ENCODE measurements at regions not wholly inside any gene's neighbourhood (a gene's known extent, or its start where the extent isn't known, plus 50 kb on each side); places are given as distances from the start of the nearest gene placed in this dataset.

DNA sequence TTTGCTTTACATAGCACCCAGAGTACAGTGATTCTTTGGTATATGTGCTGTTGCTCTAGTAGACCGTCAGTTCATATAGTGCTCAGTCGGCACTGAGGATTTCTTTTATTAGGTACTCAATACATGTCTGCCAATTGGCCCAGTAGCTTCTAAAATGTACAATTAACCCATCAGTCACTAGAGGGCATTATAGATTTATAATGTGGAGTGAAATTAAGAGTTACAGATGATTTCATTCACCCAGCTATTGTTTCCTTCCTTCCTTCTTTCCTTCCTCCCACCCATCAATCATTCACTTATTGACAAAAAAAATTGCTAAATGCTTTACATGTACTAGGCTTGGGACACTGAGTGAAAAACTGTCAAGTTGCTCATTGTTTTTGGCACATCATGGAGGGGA is 263.6 kb upstream of the USP24 start:
- intact Hi-C loops (cut with micrococcal nuclease), result no loop called here
- ATAC-seq (peak; percentile 14), DNase-seq (no peak)

DNA sequence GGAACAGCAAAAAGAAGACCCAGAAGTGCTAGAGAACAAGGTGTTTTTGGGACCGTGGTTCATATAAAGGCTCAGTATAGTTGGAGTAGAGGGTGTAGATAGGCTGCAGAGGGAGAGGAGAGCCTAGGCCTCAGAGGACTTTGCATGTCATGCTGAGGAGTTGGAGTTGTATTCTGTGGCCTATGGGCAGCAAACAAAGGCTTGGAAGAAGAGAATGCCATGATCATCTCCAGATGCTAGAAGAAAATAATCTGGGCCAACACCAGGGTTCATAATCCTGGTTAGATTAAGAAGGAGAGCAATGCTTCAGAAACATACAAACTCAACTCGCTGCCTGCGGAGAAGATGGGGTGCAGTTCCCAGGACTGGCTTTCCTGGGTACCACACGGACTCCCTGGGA is 262.8 kb upstream of the USP24 start:
- ATAC-seq (no peak), DNase-seq (no peak)
- intact Hi-C loops (cut with micrococcal nuclease), result no loop called here

DNA sequence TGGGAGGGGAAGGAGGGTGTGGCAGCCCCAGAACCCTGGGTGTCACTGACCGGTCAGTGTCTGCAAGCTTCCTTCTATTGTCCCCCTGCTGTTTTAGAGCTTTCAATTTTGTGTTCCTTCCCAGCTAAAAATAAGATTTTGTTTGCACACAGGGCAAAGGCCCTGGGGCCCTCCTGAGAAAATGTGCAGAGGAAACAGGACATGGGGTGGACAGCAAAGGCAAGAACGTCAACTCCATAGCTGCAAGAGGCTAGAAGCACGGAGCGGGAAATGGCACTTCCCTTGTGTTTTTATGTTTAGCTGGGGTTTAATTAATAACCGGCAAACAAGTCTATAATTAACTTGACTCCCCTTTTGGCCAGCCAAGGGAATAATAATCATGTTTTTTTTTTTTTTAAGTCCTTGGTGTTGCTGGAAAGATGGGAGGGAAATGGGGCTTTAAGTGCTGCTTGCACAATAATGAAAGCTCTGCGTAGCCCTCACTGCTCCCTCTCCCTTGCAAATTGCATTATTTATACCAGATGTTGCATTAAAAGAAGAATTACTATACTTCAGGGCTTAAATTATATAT is 261.4 kb upstream of the USP24 start:
- DNase-seq (no peak), ATAC-seq (no peak)
- intact Hi-C loops (cut with micrococcal nuclease), result no loop called here

DNA sequence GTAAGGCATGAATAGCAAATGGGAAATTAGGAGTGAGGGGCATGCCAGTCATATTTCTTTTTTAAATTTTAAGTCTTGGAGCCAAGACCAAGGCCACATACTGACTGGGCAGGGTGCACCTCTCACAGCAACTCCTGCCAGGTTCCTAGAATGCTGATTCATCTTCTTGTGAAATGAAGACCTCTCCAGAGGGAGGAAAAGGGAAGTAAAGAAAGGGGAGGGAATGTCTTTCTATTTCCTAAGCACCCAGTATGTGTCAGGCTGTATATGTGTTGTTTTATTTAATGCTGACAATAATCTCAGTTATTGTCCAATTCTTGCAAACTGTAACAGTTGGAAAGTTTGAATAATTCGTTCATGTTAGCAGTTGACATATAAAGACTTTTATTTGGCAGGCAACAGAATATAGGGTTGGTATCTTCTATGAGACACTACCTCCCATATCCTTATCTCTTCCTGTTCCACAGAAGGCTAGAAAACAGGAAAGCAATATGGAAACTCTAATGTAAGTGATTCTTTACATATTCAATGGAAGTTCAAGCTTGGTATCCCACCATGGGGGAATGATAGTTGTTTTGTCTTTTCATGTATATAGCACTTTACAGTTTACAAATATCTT is 259.1 kb upstream of the USP24 start:
- DNase-seq (no peak), ATAC-seq (no peak)
- intact Hi-C loops (cut with micrococcal nuclease), result no loop called here

DNA sequence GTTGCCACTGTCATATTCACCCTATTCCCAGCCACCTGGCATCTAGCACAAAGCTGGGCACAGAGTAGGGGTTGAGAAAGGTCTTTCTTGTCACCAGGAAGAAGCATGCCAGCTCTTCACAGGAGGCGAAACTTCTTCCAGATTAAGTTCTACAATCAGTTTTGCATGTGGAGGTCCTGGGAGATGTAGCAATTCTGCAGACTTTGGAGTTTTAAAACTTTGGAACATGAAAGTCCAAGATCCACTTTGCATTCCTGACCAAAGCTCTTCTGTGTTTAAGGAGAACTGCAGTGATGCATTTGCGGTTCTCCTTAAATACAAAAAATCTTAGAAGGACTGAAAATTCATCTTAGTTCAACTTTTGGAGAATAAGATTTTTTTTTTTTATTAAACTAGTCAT is 258.5 kb upstream of the USP24 start:
- DNase-seq (no peak), ATAC-seq (no peak)
- intact Hi-C loops (cut with micrococcal nuclease), result no loop called here

DNA sequence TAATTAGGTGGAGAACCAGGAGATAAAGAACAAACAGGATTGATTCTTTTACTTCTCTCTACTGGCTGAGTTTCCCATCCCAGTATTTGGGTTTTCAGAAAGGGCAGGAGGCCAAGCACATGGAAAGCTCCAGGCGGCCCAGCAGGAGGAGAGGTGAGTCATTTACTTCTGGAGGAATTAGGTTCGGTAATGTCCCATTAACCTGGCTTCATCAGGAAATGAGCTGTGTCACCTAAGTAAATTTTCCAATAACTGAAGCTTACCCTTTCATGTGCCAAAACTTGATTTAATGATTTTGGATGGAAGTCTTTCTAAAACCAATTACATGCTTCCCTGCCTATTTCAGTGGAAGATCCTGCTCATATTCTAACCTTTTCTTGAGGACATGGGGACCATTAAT is 257.6 kb upstream of the USP24 start:
- ATAC-seq (no peak), DNase-seq (no peak)
- intact Hi-C loops (cut with micrococcal nuclease), result no loop called here

DNA sequence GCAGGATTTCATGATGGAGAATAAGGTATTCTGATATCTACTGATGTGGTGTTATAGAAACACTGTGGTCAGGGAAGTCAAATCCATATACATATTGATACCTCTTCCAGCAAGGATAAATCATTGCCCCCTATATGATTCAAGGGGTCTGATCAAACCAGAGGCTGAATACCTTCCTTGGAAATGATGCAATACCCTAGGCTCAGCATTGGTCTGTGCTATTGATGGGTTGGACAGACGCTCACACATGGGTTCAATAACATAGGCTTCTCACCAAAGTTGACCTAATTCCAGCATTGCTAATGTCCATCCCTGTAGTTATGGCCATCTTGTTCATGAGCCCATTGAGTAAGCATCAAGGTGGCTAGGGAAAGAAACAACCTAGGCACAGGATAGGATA is 257.0 kb upstream of the USP24 start:
- no peak for ATAC-seq
- intact Hi-C loops (cut with micrococcal nuclease), result no loop called here
- no peak for DNase-seq

DNA sequence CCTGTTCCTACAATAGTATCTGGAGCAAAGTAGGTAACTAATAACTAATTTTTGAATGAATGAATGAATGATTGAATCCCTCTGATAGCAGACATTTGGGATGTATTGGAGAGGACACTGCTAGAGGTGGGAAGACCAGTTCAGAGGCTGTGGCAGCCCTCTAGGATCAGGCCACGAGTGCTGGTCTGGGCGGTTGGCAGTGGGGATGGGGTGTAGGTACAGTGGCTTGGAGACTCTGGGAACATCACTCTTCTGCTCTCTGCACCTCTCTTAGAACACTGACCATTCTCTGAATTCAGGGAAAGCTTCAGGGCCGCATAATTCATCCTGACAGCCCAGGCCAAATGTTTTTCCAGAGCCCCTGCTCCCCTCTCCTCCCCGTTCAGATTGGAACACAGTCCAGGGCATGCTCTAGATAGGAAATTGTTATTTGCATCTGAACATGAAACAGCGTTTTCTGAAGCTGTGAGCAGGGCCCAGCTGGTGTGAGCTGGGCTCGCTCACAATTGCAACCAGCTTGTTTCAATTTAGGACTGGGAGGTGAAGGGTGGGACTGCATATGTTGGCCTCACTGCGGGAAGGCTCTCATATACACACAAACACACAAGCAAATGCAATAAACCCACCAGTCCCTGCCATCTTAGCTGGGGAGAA is 253.1 kb upstream of the USP24 start:
- intact Hi-C loops (cut with micrococcal nuclease), result no loop called here
- DNase-seq, result no peak
- ATAC-seq, result peak; percentile 33

DNA sequence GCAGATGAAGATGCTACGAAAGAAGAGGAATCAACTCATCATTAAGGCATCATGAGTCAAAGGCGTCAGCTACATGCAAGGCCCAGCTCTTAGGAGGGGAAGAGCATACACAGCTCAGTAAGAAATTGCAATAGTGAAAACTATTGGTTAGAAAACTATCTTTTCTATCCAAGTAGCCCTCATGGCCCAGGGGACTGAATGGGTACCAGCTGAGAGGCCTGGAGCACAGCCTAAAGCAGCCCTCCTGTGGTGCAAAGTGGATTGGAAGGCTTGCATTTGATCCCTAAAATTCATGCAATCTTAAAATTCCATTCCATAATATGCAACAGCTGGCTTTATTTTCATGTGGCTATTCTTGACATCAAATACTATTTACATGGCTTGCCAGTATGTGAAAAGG is 251.8 kb upstream of the USP24 start:
- intact Hi-C loops (cut with micrococcal nuclease), result no loop called here
- ATAC-seq (no peak), DNase-seq (no peak)

DNA sequence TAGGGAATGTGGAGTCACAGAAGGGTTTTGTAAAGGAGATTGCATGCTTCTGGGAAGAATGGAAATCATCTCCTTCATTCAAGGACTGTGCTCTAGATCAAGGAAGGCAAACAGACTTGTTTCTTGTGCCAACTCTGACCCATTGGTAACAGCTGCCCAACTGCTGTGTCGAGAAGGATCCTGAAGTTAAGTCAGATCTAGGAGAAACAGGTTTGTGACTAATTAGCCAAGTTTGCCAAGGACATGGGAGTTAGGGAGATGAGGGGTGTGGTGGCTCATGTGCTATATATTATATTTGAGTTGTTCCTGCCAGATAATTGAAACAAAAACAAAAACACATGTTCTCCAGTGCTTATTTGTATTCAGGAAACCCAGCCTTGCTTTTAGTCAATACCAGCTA is 251.2 kb upstream of the USP24 start:
- no peak for ATAC-seq
- no peak for DNase-seq
- intact Hi-C loops (cut with micrococcal nuclease), result no loop called here

DNA sequence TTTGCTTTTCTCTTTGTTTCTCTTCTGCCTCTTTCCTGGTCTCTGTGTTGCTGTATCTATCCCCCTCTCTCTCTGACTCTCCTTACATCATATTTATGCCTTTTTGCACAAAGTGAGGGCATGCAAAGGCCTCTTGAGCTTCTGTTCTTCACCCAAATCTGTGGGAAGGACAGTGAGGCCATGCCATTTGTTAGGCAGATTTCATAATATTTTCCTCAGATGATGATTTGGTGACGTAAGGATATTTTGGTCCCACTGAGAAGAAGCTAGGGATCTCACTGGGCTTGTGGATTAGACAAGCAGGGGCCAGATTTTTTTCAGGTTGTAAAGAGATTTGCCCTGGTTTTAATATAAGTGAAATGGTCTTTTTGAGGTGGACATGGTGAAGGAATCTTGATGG is 249.4 kb upstream of the USP24 start:
- ATAC-seq (no peak), DNase-seq (no peak)
- intact Hi-C loops (cut with micrococcal nuclease), result no loop called here

DNA sequence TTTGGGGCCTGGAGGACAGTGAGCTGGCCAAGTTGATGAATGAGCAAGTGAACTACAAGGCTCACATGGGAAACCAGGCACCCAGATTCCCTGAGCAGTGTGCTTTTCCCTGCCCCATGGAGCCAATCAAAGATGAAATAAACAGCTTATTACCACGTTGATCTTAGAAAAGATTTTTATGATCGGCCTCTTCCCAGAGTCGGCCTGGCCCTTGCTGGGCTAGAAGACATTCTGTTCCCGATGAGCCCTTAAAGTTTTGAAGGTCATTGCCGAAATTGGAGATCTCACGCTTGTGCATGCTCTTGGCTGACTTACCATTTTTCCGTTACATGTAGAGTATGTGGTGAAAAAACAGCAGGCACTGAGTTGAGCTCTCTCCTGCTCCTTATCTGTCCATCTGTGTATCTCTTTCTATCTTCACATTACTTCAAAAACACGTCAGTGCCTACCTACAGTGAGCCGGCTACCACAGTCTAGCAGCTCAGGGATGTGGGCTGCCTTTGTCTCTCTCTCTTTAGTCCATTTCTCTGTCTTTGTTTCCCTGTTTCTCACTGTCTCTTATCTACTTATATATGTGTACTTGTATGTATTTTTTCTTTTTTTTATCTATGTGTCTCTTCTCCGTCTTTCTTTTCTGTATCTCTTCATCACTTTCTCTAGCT is 248.8 kb upstream of the USP24 start:
- DNase-seq, result no peak
- no peak for ATAC-seq
- intact Hi-C loops (cut with micrococcal nuclease), result no loop called here

DNA sequence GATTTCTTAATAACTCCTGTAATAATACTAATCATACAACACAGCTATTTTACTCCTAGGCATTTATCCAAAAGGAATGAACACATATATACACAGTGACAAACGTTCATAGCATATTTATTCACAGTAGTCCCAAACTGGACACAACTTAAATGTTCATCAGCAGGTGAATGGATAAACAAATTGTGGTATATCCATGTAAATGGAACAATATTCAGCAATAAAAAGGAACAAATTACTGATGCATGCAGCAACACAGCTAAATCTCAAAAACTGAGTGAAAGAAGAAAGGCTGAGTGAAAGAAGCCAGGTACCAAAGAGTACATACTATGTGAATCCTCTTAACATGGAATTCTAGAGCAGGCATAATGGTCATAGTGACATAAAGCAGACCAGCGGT is 242.7 kb upstream of the USP24 start:
- no peak for DNase-seq
- intact Hi-C loops (cut with micrococcal nuclease), result no loop called here
- ATAC-seq, result no peak

DNA sequence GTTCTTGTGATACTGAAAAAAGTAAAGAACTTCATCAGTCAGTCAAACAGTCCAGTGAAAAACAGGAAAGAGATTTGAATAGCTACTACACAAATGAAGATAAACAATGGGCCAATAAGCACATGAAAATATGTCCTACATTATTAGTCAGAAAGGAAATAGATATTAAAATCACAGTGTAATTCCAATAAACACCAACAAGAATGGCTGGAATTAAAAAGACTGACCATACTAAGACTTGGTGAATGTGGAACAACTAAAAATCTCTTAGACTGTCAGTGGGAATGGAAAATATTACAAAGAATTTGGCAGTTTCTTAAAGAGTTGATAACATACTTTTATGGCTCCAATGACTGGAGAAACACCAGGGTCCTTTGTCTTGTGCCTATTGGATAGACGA is 241.8 kb upstream of the USP24 start:
- DNase-seq (no peak), ATAC-seq (no peak)
- intact Hi-C loops (cut with micrococcal nuclease), result no loop called here

DNA sequence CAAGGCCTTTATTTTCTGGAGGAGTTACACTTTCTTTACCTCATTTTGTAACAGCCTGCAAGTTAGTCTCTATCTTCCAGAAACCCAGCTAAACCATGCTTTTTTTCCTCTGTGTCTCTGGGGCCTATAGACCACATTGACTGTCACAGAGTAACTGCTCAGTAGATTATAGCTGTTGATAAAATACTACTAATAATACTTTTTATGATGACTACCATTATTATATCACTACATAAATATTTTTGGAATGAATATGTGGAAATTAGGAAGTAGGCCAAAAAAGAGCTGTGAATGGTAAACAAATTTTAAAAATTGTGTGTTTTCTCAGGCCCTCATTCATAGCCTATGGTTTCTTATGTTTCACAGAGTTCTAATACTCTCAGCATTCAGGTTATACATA is 233.1 kb upstream of the USP24 start:
- DNase-seq (no peak), ATAC-seq (no peak)
- intact Hi-C loops (cut with micrococcal nuclease), result no loop called here

DNA sequence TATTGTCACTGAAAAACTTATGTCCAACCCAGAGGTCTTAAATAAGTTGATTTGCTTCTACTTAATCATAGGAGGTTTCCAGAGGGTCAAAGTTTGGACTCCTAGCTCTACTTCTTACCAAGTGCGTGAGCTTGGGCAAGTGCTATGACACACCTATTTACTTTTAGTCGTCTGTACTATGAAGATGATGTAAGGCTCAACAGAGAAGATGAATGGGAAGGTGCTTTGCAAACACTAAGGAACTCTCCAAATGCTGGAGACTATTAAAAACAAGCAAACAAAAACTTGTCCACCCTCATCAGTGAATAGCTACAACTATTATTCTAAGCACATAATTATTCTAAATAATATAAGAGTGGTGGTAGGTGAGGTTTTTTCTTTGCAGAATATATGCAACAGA is 232.3 kb upstream of the USP24 start:
- ATAC-seq, result no peak
- intact Hi-C loops (cut with micrococcal nuclease), result no loop called here
- DNase-seq, result no peak

DNA sequence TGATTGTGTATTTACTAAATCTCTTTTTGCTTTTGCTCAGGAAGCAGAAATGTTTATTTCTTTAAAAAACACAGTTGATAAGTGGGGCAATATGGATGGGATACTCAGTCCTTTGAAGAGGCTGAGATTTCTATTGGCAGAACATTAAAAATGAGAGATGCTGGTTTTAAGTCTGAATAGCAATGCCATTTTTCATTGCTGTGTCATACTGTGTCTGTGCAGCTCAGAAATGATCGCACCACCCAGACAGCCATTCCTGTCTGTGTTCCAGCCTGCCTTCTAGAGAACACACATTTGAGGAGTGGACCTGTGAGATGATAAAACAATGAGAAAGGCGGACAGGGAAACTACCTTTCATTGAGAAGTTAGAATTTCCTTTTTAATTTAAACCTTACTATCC is 231.2 kb upstream of the USP24 start:
- intact Hi-C loops (cut with micrococcal nuclease), result no loop called here
- no peak for ATAC-seq
- no peak for DNase-seq

DNA sequence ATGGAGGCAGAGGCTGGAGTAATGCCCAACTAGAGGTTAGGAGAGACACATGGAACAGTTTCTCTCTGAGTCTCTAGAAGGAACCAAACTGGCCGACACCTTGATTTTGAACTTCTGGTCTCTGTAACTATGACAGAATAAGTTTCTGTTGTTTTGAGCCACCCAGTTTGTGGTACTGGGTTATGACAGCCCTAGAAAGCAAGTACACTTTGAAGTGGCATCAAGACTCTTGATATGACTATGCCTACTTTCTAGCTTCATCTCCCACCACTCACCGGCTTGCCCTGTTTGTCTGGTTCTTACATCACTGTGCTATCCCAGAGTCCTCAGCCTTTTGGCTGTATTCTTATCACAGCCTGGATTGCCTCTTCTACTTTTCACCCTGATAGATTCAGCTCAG is 230.3 kb upstream of the USP24 start:
- intact Hi-C loops (cut with micrococcal nuclease), result no loop called here
- no peak for DNase-seq
- ATAC-seq, result no peak

DNA sequence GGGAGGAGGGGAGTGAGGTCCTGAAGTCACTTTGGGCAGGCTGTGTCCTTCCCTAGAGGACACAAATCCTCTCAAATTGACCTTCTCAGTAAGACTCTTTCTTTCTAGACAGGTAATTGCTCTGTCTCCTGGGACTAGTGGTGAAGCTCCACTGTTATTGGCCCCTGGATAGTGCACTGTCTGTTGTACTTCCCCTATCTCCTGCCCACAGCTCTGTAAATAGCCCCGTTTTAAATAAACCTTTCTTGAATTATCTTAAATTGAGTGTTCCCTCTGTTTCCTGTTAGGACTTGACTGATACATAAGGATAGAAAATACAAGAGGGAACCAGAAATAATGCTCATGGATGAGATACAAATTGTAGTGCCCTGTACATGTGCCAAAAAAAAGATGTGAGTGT is 229.5 kb upstream of the USP24 start:
- intact Hi-C loops (cut with micrococcal nuclease), result no loop called here
- no peak for ATAC-seq
- no peak for DNase-seq

DNA sequence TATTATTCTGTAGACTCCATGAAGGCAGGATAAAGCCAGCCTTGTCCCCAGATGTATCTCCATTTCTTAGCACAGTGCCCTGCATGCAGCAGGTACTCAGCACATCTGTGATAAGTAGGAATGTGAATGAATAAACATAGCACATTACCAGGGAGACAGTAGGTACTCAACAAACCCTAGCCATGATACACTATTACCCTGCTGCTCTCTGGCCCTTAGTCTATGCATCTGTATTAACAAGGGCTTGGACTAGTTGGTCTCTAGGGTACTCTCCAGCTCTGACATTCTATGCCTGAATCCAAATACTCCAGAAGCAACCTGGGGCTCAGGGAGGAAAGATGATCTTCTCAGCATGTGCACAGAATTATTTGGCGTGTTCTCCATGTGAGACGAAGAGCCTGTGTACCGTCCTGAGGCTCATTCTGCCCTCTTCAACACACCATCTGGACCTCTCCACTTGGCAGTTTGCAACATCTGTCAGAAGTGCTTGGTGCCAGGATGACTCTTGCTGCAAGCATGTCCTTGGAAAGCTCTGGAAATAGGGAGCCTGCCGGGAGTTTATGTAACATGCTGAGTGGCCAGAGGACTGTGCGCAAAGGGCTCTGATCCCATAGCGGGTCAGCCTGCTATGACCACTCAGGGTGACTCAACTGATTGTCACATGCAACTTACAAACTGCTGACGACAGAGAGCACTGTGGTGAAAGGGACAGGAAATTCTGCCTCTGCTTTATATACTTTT is 228.2 kb upstream of the USP24 start:
- ATAC-seq (peak; percentile 99), DNase-seq (peak; percentile 76)
- intact Hi-C loops (cut with micrococcal nuclease), result no loop called here

Data from left ventricle myocardium superior (tissue), 1 donor.